ENCODE measurements at regions not wholly inside any gene's neighbourhood (a gene's known extent, or its start where the extent isn't known, plus 50 kb on each side); places are given as distances from the start of the nearest gene placed in this dataset.
A peak's percentile ranks its signal among the peaks of the same experiment; 100 is the strongest.

DNA sequence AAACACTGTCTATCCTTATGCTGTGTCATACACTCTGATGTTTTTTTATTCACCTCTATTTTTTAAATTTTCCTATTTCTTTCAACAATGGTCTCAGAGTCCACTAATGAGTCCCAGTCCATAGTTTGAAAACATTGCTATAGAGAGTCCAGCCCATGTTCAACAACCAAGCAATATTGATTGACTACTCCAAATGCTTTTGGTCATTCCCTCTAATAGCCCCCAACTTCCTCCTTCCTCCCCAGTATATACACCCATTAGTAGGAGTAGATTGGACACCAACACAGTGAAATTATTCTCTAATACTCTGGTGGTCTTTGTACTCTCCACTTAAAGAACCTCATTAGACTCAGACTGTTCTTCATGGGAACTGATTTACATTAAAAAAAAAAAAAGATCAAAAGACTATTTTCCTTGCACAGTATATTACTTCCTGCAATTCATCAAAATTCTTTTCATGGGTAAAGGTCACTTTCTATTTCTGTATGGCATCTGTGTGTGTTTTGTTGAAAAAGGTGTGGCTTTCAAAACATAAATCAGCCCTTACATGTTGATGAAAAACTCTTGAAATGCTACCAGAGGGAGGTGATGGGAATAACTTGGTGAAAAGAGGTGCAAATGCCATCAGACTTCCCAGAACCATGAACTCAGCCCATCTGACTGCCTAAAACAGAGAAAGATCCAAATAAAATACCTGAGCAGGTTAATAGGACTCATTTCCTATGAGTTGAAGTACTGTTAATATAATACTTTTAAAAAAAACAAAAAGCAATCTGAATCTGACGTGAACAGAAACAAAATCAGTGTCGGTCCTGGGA is 250.3 kb upstream of the KLF3 start (continued):
- TF ChIP-seq, protein P1, sequence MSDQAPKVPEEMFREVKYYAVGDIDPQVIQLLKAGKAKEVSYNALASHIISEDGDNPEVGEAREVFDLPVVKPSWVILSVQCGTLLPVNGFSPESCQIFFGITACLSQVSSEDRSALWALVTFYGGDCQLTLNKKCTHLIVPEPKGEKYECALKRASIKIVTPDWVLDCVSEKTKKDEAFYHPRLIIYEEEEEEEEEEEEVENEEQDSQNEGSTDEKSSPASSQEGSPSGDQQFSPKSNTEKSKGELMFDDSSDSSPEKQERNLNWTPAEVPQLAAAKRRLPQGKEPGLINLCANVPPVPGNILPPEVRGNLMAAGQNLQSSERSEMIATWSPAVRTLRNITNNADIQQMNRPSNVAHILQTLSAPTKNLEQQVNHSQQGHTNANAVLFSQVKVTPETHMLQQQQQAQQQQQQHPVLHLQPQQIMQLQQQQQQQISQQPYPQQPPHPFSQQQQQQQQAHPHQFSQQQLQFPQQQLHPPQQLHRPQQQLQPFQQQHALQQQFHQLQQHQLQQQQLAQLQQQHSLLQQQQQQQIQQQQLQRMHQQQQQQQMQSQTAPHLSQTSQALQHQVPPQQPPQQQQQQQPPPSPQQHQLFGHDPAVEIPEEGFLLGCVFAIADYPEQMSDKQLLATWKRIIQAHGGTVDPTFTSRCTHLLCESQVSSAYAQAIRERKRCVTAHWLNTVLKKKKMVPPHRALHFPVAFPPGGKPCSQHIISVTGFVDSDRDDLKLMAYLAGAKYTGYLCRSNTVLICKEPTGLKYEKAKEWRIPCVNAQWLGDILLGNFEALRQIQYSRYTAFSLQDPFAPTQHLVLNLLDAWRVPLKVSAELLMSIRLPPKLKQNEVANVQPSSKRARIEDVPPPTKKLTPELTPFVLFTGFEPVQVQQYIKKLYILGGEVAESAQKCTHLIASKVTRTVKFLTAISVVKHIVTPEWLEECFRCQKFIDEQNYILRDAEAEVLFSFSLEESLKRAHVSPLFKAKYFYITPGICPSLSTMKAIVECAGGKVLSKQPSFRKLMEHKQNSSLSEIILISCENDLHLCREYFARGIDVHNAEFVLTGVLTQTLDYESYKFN (CRISPR knock-in tag; conservative IDR thresholded peaks at IDR 0.05) = peak; percentile 51
- TF ChIP-seq RNF2 (conservative IDR thresholded peaks at IDR 0.05; ENCODE audit: low read depth) = no peak
- peak; percentile 36; the same call in 1 of the 2 replicates for TF ChIP-seq HMG20A (CRISPR knock-in tag; IDR thresholded peaks at IDR 0.05; ENCODE audit: borderline replicate concordance)
- no peak for TF ChIP-seq ZNF547 (CRISPR knock-in tag; IDR thresholded peaks at IDR 0.05)
- TF ChIP-seq, protein P2, sequence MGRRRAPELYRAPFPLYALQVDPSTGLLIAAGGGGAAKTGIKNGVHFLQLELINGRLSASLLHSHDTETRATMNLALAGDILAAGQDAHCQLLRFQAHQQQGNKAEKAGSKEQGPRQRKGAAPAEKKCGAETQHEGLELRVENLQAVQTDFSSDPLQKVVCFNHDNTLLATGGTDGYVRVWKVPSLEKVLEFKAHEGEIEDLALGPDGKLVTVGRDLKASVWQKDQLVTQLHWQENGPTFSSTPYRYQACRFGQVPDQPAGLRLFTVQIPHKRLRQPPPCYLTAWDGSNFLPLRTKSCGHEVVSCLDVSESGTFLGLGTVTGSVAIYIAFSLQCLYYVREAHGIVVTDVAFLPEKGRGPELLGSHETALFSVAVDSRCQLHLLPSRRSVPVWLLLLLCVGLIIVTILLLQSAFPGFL (CRISPR knock-in tag; IDR thresholded peaks at IDR 0.05) = no peak
- TF ChIP-seq, protein P3, sequence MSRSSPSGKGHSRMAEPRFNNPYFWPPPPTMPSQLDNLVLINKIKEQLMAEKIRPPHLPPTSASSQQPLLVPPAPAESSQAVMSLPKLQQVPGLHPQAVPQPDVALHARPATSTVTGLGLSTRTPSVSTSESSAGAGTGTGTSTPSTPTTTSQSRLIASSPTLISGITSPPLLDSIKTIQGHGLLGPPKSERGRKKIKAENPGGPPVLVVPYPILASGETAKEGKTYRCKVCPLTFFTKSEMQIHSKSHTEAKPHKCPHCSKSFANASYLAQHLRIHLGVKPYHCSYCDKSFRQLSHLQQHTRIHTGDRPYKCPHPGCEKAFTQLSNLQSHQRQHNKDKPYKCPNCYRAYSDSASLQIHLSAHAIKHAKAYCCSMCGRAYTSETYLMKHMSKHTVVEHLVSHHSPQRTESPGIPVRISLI (CRISPR knock-in tag; IDR thresholded peaks at IDR 0.05; ENCODE audit: borderline replicate concordance) = peak; percentile 49; the same call in 1 of the 2 replicates
- 0 out of 4 replicates have a peak, but pooled peaks of 1 of the 2 experiments have one; percentile 11 for TF ChIP-seq EP300 (IDR thresholded peaks at IDR 0.05; ENCODE audit: low read depth in 2 of 2, low read length in 2 of 2)
- TF ChIP-seq EP300 (CRISPR knock-in tag; IDR thresholded peaks at IDR 0.05; ENCODE audit: borderline replicate concordance) = no peak
- peak; percentile 94 for TF ChIP-seq ZSCAN22 (CRISPR knock-in tag; IDR thresholded peaks at IDR 0.05)
- TF ChIP-seq SOX6 (IDR thresholded peaks at IDR 0.05) = no peak
- peak; percentile 26; the same call in 1 of the 2 replicates for TF ChIP-seq SOX6 (CRISPR knock-in tag; IDR thresholded peaks at IDR 0.05)
- peak; percentile 37; the same call in 1 of the 2 replicates for TF ChIP-seq TCF7 (IDR thresholded peaks at IDR 0.05; ENCODE audit: low read depth)
- no peak for TF ChIP-seq GABPA (IDR thresholded peaks at IDR 0.05; ENCODE audit: low read depth, low read length)
- TF ChIP-seq GABPA (CRISPR knock-in tag; IDR thresholded peaks at IDR 0.05; ENCODE audit: low read depth) = peak; percentile 29; the same call in 1 of the 2 replicates
- no peak for TF ChIP-seq SATB2 (CRISPR knock-in tag; IDR thresholded peaks at IDR 0.05)
- peak; percentile 70 for TF ChIP-seq ELF3 (CRISPR knock-in tag; IDR thresholded peaks at IDR 0.05)
- TF ChIP-seq ZSCAN31 (CRISPR knock-in tag; IDR thresholded peaks at IDR 0.05; ENCODE audit: low read depth) = no peak
- peak; percentile 15; the same call in 1 of the 2 replicates for TF ChIP-seq GATAD2A (CRISPR knock-in tag; IDR thresholded peaks at IDR 0.05)
- TF ChIP-seq ZNF629 (CRISPR knock-in tag; conservative IDR thresholded peaks at IDR 0.05) = no peak
- TF ChIP-seq, protein P4, sequence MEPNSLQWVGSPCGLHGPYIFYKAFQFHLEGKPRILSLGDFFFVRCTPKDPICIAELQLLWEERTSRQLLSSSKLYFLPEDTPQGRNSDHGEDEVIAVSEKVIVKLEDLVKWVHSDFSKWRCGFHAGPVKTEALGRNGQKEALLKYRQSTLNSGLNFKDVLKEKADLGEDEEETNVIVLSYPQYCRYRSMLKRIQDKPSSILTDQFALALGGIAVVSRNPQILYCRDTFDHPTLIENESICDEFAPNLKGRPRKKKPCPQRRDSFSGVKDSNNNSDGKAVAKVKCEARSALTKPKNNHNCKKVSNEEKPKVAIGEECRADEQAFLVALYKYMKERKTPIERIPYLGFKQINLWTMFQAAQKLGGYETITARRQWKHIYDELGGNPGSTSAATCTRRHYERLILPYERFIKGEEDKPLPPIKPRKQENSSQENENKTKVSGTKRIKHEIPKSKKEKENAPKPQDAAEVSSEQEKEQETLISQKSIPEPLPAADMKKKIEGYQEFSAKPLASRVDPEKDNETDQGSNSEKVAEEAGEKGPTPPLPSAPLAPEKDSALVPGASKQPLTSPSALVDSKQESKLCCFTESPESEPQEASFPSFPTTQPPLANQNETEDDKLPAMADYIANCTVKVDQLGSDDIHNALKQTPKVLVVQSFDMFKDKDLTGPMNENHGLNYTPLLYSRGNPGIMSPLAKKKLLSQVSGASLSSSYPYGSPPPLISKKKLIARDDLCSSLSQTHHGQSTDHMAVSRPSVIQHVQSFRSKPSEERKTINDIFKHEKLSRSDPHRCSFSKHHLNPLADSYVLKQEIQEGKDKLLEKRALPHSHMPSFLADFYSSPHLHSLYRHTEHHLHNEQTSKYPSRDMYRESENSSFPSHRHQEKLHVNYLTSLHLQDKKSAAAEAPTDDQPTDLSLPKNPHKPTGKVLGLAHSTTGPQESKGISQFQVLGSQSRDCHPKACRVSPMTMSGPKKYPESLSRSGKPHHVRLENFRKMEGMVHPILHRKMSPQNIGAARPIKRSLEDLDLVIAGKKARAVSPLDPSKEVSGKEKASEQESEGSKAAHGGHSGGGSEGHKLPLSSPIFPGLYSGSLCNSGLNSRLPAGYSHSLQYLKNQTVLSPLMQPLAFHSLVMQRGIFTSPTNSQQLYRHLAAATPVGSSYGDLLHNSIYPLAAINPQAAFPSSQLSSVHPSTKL (CRISPR knock-in tag; IDR thresholded peaks at IDR 0.05) = peak; percentile 21; the same call in 1 of the 2 replicates
